Mucosa of descending colon (tissue), 3 donors: ENCODE measurements at regions not wholly inside any gene's neighbourhood (a gene's known extent, or its start where the extent isn't known, plus 50 kb on each side); places are given as distances from the start of the nearest gene placed in this dataset.

ENCODE experiments used
- ATAC-seq: fragments of 200-7000 bp; cut with Tn5 transposase; one replicate; pipeline ENCODE4 v1.9.1; 2020; ENCODE audit warnings: mild to moderate bottlenecking, moderate library complexity
- DNase-seq, 3 donors: peaks; one replicate each; pipeline ENCODE4 v3.0.0-alpha.2; 2020
- H3K36me3 ChIP-seq: fragments of 200-600 bp; one replicate; pipeline ENCODE4 v1.8.0; 2021; ENCODE audit warnings: low read depth, mild to moderate bottlenecking
- H3K4me1 ChIP-seq: fragments of 200-600 bp; one replicate; pipeline ENCODE4 v1.8.0; 2021; ENCODE audit warnings: low read depth, mild to moderate bottlenecking
- H3K4me3 ChIP-seq: fragments of 200-600 bp; one replicate; pipeline ENCODE4 v1.8.0; 2021; ENCODE audit warnings: mild to moderate bottlenecking
- H3K9me3 ChIP-seq: fragments of 200-600 bp; one replicate; pipeline ENCODE4 v1.8.0; 2021; ENCODE audit warnings: mild to moderate bottlenecking
- CTCF ChIP-seq: fragments of 200-600 bp; IDR thresholded peaks from one replicate; pipeline ENCODE4 v1.8.0; 2022; ENCODE audit warnings: antibody characterized with exemption, mild to moderate bottlenecking
- intact Hi-C, 2 donors: fragments of 100-400 bp; cut with DNase I in 1 of 2; cut with micrococcal nuclease in 1 of 2; formaldehyde crosslinking; loops; one replicate each; pipeline versions ENCODE4 v1.11.0 to v1.11.1; 2022; cut with DNase I, micrococcal nuclease
- donor health status: DM: no; HTN: no; CAD: no; lungs with moderate emphysema.
- donor health status: DM: no; HTN: no; CAD: no.
- donor health status: DM: no; HTN: yes; CAD: no.

GRCh38 chr6:115663681-115664080 is 397.0 kb downstream of the FRK start:
- no peak for ATAC-seq
- no peak for TF ChIP-seq CTCF
- Histone ChIP-seq H3K9me3 (no peaks in the 10 kb centered on the region), H3K4me1 (no peaks in the 10 kb centered on the region), H3K4me3 (no peak overlapping the region), H3K36me3 (no peaks in the 10 kb centered on the region)
- DNase-seq, result no peak
- intact Hi-C loops, result no loop called here

- intact Hi-C loops, result no loop called here
- H3K4me1 ChIP-seq, result no peaks in the 10 kb centered on the region
- TF ChIP-seq CTCF, result no peak
- DNase-seq, result no peak
- H3K4me3 ChIP-seq, result no peak overlapping the region
- H3K9me3 ChIP-seq, result peaks cover 8% of the 10 kb centered on the region
- no peak for ATAC-seq
- H3K36me3 ChIP-seq, result no peaks in the 10 kb centered on the region
These were observed 416.9 kb downstream of the FRK start for GRCh38 chr6:115643762-115644161.

- no peak for TF ChIP-seq CTCF
- intact Hi-C loops, result no loop called here
- H3K9me3 ChIP-seq, result no peaks in the 10 kb centered on the region
- DNase-seq, result no peak
- no peaks in the 10 kb centered on the region for H3K4me1 ChIP-seq
- ATAC-seq, result no peak
- H3K4me3 ChIP-seq, result no peak overlapping the region
- H3K36me3 ChIP-seq, result no peaks in the 10 kb centered on the region
These were observed 425.8 kb downstream of the FRK start for GRCh38 chr6:115634887-115635286.

- no peak overlapping the region for H3K4me3 ChIP-seq
- no peak for TF ChIP-seq CTCF
- ATAC-seq, result no peak
- H3K4me1 ChIP-seq, result no peaks in the 10 kb centered on the region
- H3K36me3 ChIP-seq, result no peaks in the 10 kb centered on the region
- no peak for DNase-seq
- H3K9me3 ChIP-seq, result no peaks in the 10 kb centered on the region
- intact Hi-C loops, result no loop called here
These were observed 426.6 kb downstream of the FRK start for GRCh38 chr6:115634131-115634530.

GRCh38 chr6:115631028-115631427 is 429.7 kb downstream of the FRK start:
- H3K36me3 ChIP-seq, result no peaks in the 10 kb centered on the region
- intact Hi-C loops, result no loop called here
- no peaks in the 10 kb centered on the region for H3K9me3 ChIP-seq
- TF ChIP-seq CTCF, result no peak
- no peak overlapping the region for H3K4me3 ChIP-seq
- H3K4me1 ChIP-seq, result no peaks in the 10 kb centered on the region
- DNase-seq (no peak), ATAC-seq (no peak)

GRCh38 chr6:115630424-115631024 is 430.2 kb downstream of the FRK start:
- no peak for ATAC-seq
- intact Hi-C loops, result no loop called here

More at GRCh38 chr6:115630424-115631024, 430.2 kb downstream of the FRK start:
- H3K36me3 ChIP-seq, result no peaks in the 10 kb centered on the region
- H3K4me1 ChIP-seq, result no peaks in the 10 kb centered on the region
- H3K9me3 ChIP-seq, result no peaks in the 10 kb centered on the region
- H3K4me3 ChIP-seq, result no peak overlapping the region
- TF ChIP-seq CTCF, result no peak
- DNase-seq, result no peak
